ENCODE measurements at regions not wholly inside any gene's neighbourhood (a gene's known extent, or its start where the extent isn't known, plus 50 kb on each side); places are given as distances from the start of the nearest gene placed in this dataset.

DNA sequence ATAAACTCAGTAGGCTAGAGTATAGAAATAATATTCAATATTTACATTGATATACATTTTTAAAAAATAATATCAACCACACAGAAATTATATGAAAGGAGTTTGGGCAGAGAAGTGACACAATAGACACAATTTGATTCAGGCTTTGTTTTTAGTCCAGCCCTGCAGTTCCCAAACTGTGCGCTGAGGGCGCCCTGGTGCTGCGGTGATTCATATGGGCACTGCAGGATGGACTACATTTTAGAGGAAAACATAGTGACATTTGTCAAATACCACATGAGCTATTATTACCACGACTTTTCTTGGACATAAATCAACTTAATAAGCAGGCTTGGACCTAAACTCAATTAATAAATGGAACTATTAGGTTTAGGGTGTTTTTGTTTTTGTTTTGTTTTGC lies 364.3 kb upstream of the ID4 start:
- H3K4me1 ChIP-seq (ENCODE audit: control insufficient read depth, extremely low read depth, insufficient read depth, low read length), result no peaks in the 10 kb centered on the region
- H3K9me3 ChIP-seq (replicated peaks; ENCODE audit: control insufficient read depth, insufficient read depth, low read length), result peaks cover 3% of the 10 kb centered on the region
- H4K20me1 ChIP-seq (replicated peaks; ENCODE audit: control insufficient read depth, extremely low read depth, insufficient read depth, low read length), result no peaks in the 10 kb centered on the region
- intact Hi-C loops (cut with micrococcal nuclease), result no loop called here
- dilution Hi-C loops (cut with MboI; ENCODE audit: extremely low pct_ligation_motif_present, low sequenced_read_pairs), result no loop called here
- H3K36me3 ChIP-seq (ENCODE audit: control insufficient read depth in 2 of 2, extremely low read depth in 1 of 2, insufficient read depth in 2 of 2, low read length in 2 of 2), result no peaks in the 10 kb centered on the region
- no peaks in the 10 kb centered on the region for H3K79me2 ChIP-seq (ENCODE audit: control insufficient read depth, insufficient read depth, low read length)
- no peak overlapping the region for H3K27ac ChIP-seq (ENCODE audit: insufficient read depth, low read depth, low read length)
- ChIA-PET POLR2A (no interaction called here), CTCF (no interaction called here)
- no peak overlapping the region for H3K4me2 ChIP-seq (ENCODE audit: insufficient read depth, low read length)
- FAIRE-seq (no peak), DNase-seq (ENCODE audit: low read depth, low spot score) (no peak)
- no peak overlapping the region for H3K4me3 ChIP-seq (replicated peaks in 1 of 3; ENCODE audit: insufficient read depth in 1 of 3, low read depth in 1 of 3, low read length in 3 of 3)
- no TSS peak for BruUV-seq (replicated peaks)
- TF ChIP-seq JUN (IDR thresholded peaks at IDR 0.05; ENCODE audit: borderline replicate concordance, insufficient read depth, insufficient read length, low read depth) (no peak), EZH2 (IDR thresholded peaks at IDR 0.05; ENCODE audit: borderline replicate concordance, low read depth, low read length, severe bottlenecking) (no peak), MYC (IDR thresholded peaks at IDR 0.05; ENCODE audit: low read depth, low read length) (no peak), POLR2AphosphoS5 (IDR thresholded peaks at IDR 0.05; ENCODE audit: insufficient read depth, low read depth, low read length) (no peak)
- TF ChIP-seq, protein P1, sequence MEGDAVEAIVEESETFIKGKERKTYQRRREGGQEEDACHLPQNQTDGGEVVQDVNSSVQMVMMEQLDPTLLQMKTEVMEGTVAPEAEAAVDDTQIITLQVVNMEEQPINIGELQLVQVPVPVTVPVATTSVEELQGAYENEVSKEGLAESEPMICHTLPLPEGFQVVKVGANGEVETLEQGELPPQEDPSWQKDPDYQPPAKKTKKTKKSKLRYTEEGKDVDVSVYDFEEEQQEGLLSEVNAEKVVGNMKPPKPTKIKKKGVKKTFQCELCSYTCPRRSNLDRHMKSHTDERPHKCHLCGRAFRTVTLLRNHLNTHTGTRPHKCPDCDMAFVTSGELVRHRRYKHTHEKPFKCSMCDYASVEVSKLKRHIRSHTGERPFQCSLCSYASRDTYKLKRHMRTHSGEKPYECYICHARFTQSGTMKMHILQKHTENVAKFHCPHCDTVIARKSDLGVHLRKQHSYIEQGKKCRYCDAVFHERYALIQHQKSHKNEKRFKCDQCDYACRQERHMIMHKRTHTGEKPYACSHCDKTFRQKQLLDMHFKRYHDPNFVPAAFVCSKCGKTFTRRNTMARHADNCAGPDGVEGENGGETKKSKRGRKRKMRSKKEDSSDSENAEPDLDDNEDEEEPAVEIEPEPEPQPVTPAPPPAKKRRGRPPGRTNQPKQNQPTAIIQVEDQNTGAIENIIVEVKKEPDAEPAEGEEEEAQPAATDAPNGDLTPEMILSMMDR (IDR thresholded peaks at IDR 0.05; ENCODE audit: extremely low read depth in 1 of 2, insufficient read depth in 1 of 2, low read depth in 1 of 2, low read length in 2 of 2), result no peak
- TF ChIP-seq, protein P2, sequence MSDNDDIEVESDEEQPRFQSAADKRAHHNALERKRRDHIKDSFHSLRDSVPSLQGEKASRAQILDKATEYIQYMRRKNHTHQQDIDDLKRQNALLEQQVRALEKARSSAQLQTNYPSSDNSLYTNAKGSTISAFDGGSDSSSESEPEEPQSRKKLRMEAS (IDR thresholded peaks at IDR 0.05; ENCODE audit: insufficient read depth, insufficient read length), result no peak
- no peak overlapping the region for H2AFZ ChIP-seq (ENCODE audit: low read depth, low read length)
- H3K9ac ChIP-seq (replicated peaks; ENCODE audit: extremely low read depth, insufficient read depth, low read length), result no peak overlapping the region
- H3K9me1 ChIP-seq (replicated peaks; ENCODE audit: control insufficient read depth, extremely low read depth, insufficient read depth, low read length), result no peaks in the 10 kb centered on the region
- no peaks in the 10 kb centered on the region for H3K27me3 ChIP-seq (ENCODE audit: control insufficient read depth in 2 of 2, insufficient read depth in 2 of 2, low read length in 2 of 2)

DNA sequence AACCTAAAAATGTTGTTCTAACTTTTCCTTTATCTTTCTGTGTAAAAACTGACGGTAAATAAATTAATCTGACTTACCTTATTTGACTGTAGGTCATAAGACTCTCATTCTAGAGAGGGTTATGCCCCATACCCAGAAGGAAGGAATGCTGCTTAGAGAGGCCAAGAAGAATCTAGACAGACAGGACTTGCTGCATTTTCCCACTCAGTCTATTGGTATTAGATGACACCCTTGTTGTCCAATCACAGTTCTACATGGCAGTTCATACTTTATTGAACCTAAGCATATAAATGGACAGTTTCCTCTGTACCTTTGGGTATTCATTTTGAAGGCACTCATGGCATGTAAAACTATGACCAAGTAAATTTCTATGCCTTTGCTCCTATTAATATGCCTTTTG lies 359.6 kb upstream of the ID4 start:
- dilution Hi-C loops (cut with MboI; ENCODE audit: extremely low pct_ligation_motif_present, low sequenced_read_pairs) (no loop called here), intact Hi-C loops (cut with micrococcal nuclease) (no loop called here)
- no peaks in the 10 kb centered on the region for H3K79me2 ChIP-seq (ENCODE audit: control insufficient read depth, insufficient read depth, low read length)
- no peaks in the 10 kb centered on the region for H3K27me3 ChIP-seq (ENCODE audit: control insufficient read depth in 2 of 2, insufficient read depth in 2 of 2, low read length in 2 of 2)
- no peaks in the 10 kb centered on the region for H3K9me1 ChIP-seq (replicated peaks; ENCODE audit: control insufficient read depth, extremely low read depth, insufficient read depth, low read length)
- H3K9ac ChIP-seq (replicated peaks; ENCODE audit: extremely low read depth, insufficient read depth, low read length), result no peak overlapping the region
- H3K4me2 ChIP-seq (ENCODE audit: insufficient read depth, low read length), result no peak overlapping the region
- H3K27ac ChIP-seq (ENCODE audit: insufficient read depth, low read depth, low read length), result no peak overlapping the region
- no peak for TF ChIP-seq FOS (IDR thresholded peaks at IDR 0.05; ENCODE audit: borderline replicate concordance, insufficient read depth, low read length)
- ChIA-PET POLR2A (no interaction called here), CTCF (no interaction called here)
- BruUV-seq (replicated peaks), result no TSS peak
- no peaks in the 10 kb centered on the region for H3K9me3 ChIP-seq (replicated peaks; ENCODE audit: control insufficient read depth, insufficient read depth, low read length)
- H4K20me1 ChIP-seq (replicated peaks; ENCODE audit: control insufficient read depth, extremely low read depth, insufficient read depth, low read length), result no peaks in the 10 kb centered on the region
- no peak overlapping the region for H3K4me3 ChIP-seq (replicated peaks in 1 of 3; ENCODE audit: insufficient read depth in 1 of 3, low read depth in 1 of 3, low read length in 3 of 3)
- DNase-seq (ENCODE audit: low read depth, low spot score) (no peak), FAIRE-seq (no peak)
- no peaks in the 10 kb centered on the region for H3K36me3 ChIP-seq (ENCODE audit: control insufficient read depth in 2 of 2, extremely low read depth in 1 of 2, insufficient read depth in 2 of 2, low read length in 2 of 2)
- H3K4me1 ChIP-seq (ENCODE audit: control insufficient read depth, extremely low read depth, insufficient read depth, low read length), result no peaks in the 10 kb centered on the region
- no peak overlapping the region for H2AFZ ChIP-seq (ENCODE audit: low read depth, low read length)

All from endothelial cell of umbilical vein (primary cell).